ENCODE measurements at regions not wholly inside any gene's neighbourhood (a gene's known extent, or its start where the extent isn't known, plus 50 kb on each side); places are given as distances from the start of the nearest gene placed in this dataset.

DNA sequence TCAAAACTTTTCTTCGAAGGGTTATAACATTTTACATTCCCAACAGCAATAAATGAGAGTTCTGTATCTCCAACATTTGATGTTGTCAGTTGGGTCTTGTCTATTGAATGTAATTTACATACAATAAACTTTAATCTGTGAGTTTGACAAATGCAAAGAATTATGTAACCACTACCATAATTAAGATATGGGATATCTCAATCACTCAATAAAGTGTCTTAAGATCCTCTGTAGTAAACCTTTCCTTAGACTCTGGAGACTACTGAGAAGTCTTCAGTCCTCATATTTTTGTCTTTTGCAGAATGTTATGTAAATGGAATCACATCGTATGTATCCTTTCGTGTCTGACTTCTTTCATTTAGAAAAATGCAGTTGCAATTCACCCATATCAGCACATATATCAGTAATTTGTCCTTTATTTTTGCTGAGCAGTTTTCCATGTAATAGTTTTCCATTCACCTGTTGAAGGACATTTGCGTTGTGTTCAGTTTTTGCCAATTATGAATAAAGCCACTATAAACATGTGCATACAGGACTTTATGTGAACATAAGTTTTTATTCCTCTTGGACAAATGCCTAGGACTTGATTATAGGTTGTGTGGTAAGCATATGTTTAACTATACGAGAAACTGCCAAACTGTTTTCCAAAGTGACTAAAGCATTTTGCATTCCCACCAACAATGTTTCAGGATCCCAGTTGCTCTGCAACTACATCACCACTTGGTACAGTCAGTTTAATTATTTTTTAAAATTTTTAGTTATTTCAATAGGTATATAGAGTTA is 784.6 kb upstream of the ZNF608 start:
- DNase-seq (no peak), ATAC-seq (peak; percentile 91)
- intact Hi-C loops (cut with DNase I, micrococcal nuclease): no loop called here

- intact Hi-C loops (cut with DNase I, micrococcal nuclease): no loop called here
- ATAC-seq (peak; percentile 75), DNase-seq (no peak)
Measured at GRCh38 chr5:125536095-125536494, 789.7 kb upstream of the ZNF608 start.

DNA sequence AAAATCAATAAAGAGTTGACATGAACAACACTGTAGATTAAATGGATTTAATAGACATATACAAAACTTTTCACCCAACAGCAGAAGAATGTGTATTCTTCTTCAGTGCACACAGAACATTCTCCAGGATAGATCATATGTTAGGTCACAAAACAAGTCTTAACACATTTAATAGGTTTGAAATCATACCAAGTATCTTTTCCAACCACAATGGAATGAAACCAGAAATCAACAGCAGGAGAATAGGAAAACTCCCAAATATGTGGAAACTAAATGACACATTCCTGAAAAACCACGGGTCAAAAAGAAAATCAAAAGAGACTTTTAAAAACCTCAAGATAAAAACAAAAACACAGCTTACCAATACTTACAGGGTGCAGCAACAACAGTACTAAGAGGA is 790.1 kb upstream of the ZNF608 start:
- intact Hi-C loops (cut with DNase I, micrococcal nuclease): no loop called here
- ATAC-seq: no peak
- DNase-seq: no peak

GRCh38 chr5:125537661-125538060 is 791.2 kb upstream of the ZNF608 start:
- ATAC-seq (no peak), DNase-seq (no peak)
- intact Hi-C loops (cut with DNase I, micrococcal nuclease): no loop called here

DNA sequence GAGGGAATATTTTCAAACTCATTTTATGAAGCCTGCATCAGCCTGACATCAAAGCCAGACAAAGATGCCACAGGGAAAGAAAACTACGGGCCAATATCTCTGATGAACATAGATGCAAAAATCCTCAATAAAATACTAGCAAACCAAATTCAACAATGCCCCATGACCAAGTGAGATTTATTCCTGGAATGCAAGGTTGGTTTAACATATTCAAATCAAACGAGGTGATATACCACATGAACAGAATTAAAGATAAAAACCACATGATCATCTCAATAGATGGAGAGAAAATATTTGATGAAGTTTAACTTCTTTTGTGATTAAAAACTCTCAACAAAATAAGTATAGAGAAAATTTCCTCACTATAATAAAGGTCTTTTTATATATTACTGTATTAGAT is 792.0 kb upstream of the ZNF608 start:
- intact Hi-C loops (cut with DNase I, micrococcal nuclease): no loop called here
- ATAC-seq (no peak), DNase-seq (no peak)

- DNase-seq (no peak), ATAC-seq (no peak)
- intact Hi-C loops (cut with DNase I, micrococcal nuclease): no loop called here
Measured at GRCh38 chr5:125541085-125541484, 794.6 kb upstream of the ZNF608 start.

- no peak for DNase-seq
- intact Hi-C loops (cut with DNase I, micrococcal nuclease): no loop called here
- peak; percentile 60 for ATAC-seq
Measured at GRCh38 chr5:125549322-125549911, 803.0 kb upstream of the ZNF608 start.

- DNase-seq (no peak), ATAC-seq (no peak)
- intact Hi-C loops (cut with DNase I, micrococcal nuclease): no loop called here
Measured at GRCh38 chr5:125550274-125550673, 803.8 kb upstream of the ZNF608 start.

DNA sequence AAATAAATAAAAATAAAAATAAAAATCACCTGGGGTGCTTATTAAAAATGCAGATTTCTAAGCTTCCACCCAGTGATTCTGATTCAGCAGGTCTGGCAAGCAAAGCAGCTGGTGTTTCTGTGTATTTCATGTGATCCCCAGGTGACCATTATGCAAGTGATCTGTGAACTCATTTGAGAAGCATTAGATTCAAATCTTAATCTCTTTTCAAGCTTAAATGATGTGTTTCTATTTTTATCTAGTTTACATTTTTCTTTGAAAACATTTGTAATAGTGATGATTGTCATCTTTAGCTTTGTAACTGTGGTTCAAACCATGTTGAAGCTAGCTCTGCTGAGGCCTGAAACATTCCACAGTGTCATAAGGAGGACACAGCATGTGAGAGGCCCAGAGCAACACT is 804.8 kb upstream of the ZNF608 start:
- intact Hi-C loops (cut with DNase I, micrococcal nuclease): no loop called here
- DNase-seq (no peak), ATAC-seq (no peak)

- DNase-seq: no peak
- peak; percentile 90 for ATAC-seq
- intact Hi-C loops (cut with DNase I, micrococcal nuclease): no loop called here
Measured at GRCh38 chr5:125551797-125552196, 805.4 kb upstream of the ZNF608 start.

GRCh38 chr5:125552486-125552885 is 806.0 kb upstream of the ZNF608 start:
- DNase-seq: no peak
- intact Hi-C loops (cut with DNase I, micrococcal nuclease): no loop called here
- ATAC-seq: no peak

DNA sequence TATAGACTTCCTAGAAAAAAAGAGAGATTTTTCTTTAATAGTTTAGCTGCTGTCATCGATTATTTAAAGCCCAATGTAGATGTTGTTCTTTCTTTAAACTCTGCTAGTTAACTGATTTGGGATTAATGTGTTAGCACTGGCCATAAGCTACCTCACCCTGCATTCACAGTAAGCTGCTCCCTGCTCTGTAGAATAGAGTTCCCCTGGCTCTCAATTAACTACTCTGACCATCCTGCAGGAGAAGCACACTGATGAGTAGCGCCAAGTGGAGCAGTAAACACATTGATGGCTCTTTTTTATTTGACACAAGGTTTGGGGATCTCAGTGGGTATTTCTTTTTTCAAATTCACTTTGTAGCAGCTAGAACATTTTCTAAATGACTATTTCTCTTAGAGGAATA is 807.9 kb upstream of the ZNF608 start:
- no peak for ATAC-seq
- intact Hi-C loops (cut with DNase I, micrococcal nuclease): no loop called here
- DNase-seq: no peak

DNA sequence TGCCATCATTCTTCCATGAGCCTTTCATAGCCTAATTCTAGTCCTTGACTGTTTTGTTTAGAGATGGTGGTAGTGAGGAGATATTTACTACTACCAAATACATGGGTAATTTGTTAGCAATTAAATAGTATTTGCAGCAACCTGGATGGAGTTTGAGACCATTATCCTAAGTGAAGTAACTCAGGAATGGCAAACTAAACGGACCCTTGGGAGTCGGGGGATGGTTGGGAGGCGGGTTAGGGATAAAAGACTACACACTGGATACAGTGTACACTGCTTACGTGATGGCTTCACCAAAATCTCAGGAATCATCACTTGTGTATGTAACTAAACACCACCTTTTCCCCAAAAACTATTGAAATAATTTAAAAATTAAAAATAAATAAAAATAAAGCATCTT is 809.2 kb upstream of the ZNF608 start:
- ATAC-seq (no peak), DNase-seq (no peak)
- intact Hi-C loops (cut with DNase I, micrococcal nuclease): no loop called here

DNA sequence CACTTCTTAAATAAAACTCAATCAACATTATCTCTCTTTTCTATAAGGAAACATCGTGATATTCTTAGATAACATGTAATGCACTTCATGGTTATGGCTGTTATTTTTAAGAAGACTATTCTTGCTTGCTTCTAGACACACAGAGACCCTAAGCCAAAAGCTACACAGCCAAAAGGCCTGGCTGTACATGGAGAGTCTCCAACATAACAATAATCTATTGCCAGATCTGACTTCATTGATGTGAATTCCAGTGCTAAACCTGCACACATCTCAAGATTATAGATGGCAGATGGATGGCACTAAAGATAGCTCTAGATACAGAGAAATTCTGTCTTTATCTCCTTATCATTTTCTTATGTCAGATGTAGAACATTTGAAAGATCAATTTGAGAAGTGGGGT is 811.6 kb upstream of the ZNF608 start:
- intact Hi-C loops (cut with DNase I, micrococcal nuclease): no loop called here
- no peak for ATAC-seq

GRCh38 chr5:125558466-125558865 is 812.0 kb upstream of the ZNF608 start:
- DNase-seq: no peak
- ATAC-seq: no peak
- intact Hi-C loops (cut with DNase I, micrococcal nuclease): no loop called here

More for the DNA sequence above, 811.6 kb upstream of the ZNF608 start:
- DNase-seq: no peak

GRCh38 chr5:125559296-125559695 is 812.9 kb upstream of the ZNF608 start:
- intact Hi-C loops (cut with DNase I, micrococcal nuclease): no loop called here
- peak; percentile 59 for ATAC-seq
- no peak for DNase-seq

DNA sequence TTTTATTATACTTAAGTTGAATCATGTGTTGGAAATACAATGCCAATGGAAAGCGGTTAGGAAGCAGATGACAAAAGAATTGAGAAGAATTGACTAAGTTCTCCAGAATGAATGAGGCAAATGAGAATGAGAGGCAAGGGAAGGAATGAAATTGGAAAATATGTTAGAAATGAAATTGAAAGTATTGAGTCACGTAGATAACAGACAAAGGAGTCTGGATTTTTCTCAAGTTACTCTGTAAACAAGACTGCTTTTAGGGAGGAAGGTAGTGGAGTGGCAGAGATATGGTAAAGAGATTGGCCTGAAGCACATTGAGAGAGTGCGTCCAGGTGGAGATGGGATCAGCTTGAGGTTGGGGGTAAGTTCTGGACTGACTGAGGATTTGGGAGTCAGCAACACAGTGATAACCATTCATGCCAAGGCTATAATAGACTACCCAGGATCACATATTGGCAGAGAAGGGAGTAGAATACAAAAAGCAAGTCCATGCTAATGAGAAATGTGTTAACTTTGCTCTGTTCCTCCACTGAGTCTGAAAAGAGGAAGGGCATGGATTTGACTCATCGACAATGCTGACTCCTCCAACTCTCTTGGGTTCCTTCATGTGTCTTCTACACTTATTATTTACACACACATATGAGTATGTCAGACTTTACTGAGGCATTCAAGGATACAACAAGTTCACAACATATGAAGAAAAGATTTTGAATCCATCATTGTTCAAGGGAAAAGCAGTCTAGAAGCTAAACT is 814.2 kb upstream of the ZNF608 start:
- DNase-seq (no peak), ATAC-seq (no peak)
- intact Hi-C loops (cut with DNase I, micrococcal nuclease): no loop called here

DNA sequence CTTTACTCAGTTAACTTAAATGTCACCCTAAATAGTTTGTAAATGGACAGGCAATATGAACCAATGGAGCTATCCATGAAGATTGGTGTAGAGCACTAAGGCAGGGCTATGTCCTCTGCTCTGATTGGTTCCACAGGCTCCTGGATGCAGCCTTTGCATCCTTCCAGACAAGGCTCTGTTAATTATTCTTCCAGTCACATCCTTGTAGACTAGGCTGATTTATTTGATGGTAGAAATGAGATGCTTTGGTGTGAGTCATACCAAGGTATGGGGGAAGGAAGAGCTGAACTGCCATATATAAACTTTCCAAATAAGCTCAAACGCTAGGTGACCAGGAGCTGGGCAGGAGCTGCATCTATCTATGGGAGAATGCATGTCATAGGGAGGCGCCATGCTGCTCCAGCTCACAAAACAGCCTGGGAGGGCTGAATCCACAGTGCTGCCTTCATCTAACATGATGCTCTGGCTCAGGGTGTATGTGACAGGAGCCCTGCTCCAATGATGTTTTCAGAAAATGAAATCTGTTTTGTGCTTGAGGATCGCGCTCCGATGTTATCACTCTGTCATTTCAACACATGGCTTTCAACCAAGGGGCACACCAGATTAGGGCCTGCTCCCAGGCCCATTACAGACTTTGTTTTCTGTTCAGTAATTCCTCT is 818.0 kb upstream of the ZNF608 start:
- intact Hi-C loops (cut with DNase I, micrococcal nuclease): no loop called here
- DNase-seq: no peak
- no peak for ATAC-seq

GRCh38 chr5:125574491-125575044 is 828.1 kb upstream of the ZNF608 start:
- no peak for ATAC-seq
- no peak for DNase-seq
- intact Hi-C loops (cut with DNase I, micrococcal nuclease): no loop called here

Measured in left colon (tissue), 2 donors.